GM23338 (cell line): ENCODE measurements at regions not wholly inside any gene's neighbourhood (a gene's known extent, or its start where the extent isn't known, plus 50 kb on each side); places are given as distances from the start of the nearest gene placed in this dataset.

Experiments used
- ATAC-seq: fragments of 200-7000 bp; cut with Tn5 transposase; 3 replicates; pipeline ENCODE4 v1.9.1; 2020
- DNase-seq: peaks from one replicate; pipeline ENCODE4 v3.0.0-alpha.2; 2015; ENCODE audit warnings: low spot score
- H2AFZ ChIP-seq: fragments of 200-600 bp; sonication (generic); 2 replicates; pipeline ENCODE4 v1.8.0; 2016; ENCODE audit warnings: antibody characterized with exemption, mild to moderate bottlenecking, moderate library complexity
- H3F3A ChIP-seq: fragments of 200-600 bp; sonication (generic); replicated peaks from 2 replicates; pipeline ENCODE4 v1.8.0; 2017; ENCODE audit warnings: antibody characterized with exemption, mixed run types, low read depth
- H3K27ac ChIP-seq: fragments of 200-600 bp; sonication (generic); 2 replicates; pipeline ENCODE4 v1.6.1; 2016; ENCODE audit warnings: low read depth
- H3K27me3 ChIP-seq: fragments of 200-600 bp; sonication (generic); 2 replicates; pipeline ENCODE4 v1.8.0; 2016; ENCODE audit warnings: mild to moderate bottlenecking, mixed run types, moderate library complexity; ENCODE audit not compliant: insufficient read depth
- H3K36me3 ChIP-seq: fragments of 200-600 bp; sonication (generic); 2 replicates; pipeline ENCODE4 v1.8.0; 2016; ENCODE audit warnings: mild to moderate bottlenecking; ENCODE audit not compliant: insufficient read depth
- H3K4me1 ChIP-seq: fragments of 200-600 bp; sonication (generic); 2 replicates; pipeline ENCODE4 v1.8.0; 2016; ENCODE audit warnings: mild to moderate bottlenecking, moderate library complexity; ENCODE audit not compliant: insufficient read depth
- H3K4me2 ChIP-seq: fragments of 200-600 bp; sonication (generic); 2 replicates; pipeline ENCODE4 v1.7.1; 2017; ENCODE audit warnings: mixed run types
- H3K4me3 ChIP-seq: fragments of 200-600 bp; sonication (generic); 2 replicates; pipeline ENCODE4 v1.6.1; 2016; ENCODE audit warnings: mixed run types
- H3K79me2 ChIP-seq: fragments of 200-600 bp; sonication (generic); replicated peaks from 2 replicates; pipeline ENCODE4 v1.8.0; 2017; ENCODE audit warnings: mild to moderate bottlenecking; ENCODE audit not compliant: insufficient read depth
- H3K9me2 ChIP-seq: fragments of 200-600 bp; sonication (generic); 2 replicates; pipeline ENCODE4 v1.8.0; 2017; ENCODE audit not compliant: insufficient read depth
- H4K20me1 ChIP-seq: fragments of 200-600 bp; sonication (generic); replicated peaks from 2 replicates; pipeline ENCODE4 v1.8.0; 2017; ENCODE audit warnings: mild to moderate bottlenecking; ENCODE audit not compliant: insufficient read depth
- H3K27ac Mint-ChIP-seq: 2 replicates; pipeline ENCODE4 v1.8.0; 2020; ENCODE audit warnings: inconsistent platforms, mild to moderate bottlenecking, moderate library complexity, mixed read lengths
- H3K27me3 Mint-ChIP-seq: 3 replicates; pipeline ENCODE4 v1.8.0; 2022; ENCODE audit warnings: low read depth, mild to moderate bottlenecking, moderate library complexity, mixed read lengths, inconsistent platforms; ENCODE audit not compliant: insufficient read depth, poor library complexity
- H3K36me3 Mint-ChIP-seq: 3 replicates; pipeline ENCODE4 v1.8.0; 2021; ENCODE audit warnings: low read depth, mild to moderate bottlenecking, inconsistent platforms, moderate library complexity, mixed read lengths
- H3K4me1 Mint-ChIP-seq: 3 replicates; pipeline ENCODE4 v1.8.0; 2020; ENCODE audit warnings: mild to moderate bottlenecking, inconsistent platforms, mixed read lengths
- H3K4me3 Mint-ChIP-seq: 3 replicates; pipeline ENCODE4 v1.8.0; 2021; ENCODE audit warnings: moderate library complexity, mild to moderate bottlenecking, inconsistent platforms, mixed read lengths
- H3K9me3 Mint-ChIP-seq: 3 replicates; pipeline ENCODE4 v1.8.0; 2020; ENCODE audit warnings: moderate library complexity, mild to moderate bottlenecking, inconsistent platforms, mixed read lengths
- CREB1 ChIP-seq: fragments of 250-450 bp; sonication (Bioruptor Pico); IDR thresholded peaks from 2 replicates; pipeline ENCODE4 v1.5.0; 2020; ENCODE audit warnings: low read depth, mild to moderate bottlenecking, moderate library complexity
- CTCF ChIP-seq, 2 experiments: fragments of 200-600 bp in 1 of 2; sonication (generic) in 1 of 2; conservative IDR thresholded peaks; 2 replicates each; pipeline versions ENCODE4 v1.5.1 to v1.6.1; 2016 to 2017; ENCODE audit warnings: antibody characterized with exemption in 2 of 2, low read depth in 2 of 2, mild to moderate bottlenecking in 2 of 2, moderate library complexity in 1 of 2
- ETS1 ChIP-seq: IDR thresholded peaks from 2 replicates; pipeline ENCODE4 v1.6.1; 2016; ENCODE audit warnings: antibody characterized with exemption
- EZH2 ChIP-seq: fragments of 200-600 bp; sonication (generic); IDR thresholded peaks from one replicate; pipeline ENCODE4 v1.8.0; 2017; ENCODE audit warnings: antibody characterized with exemption, mild to moderate bottlenecking, low read depth; ENCODE audit not compliant: unreplicated experiment
- EZH2phosphoT487 ChIP-seq: fragments of 200-600 bp; sonication (generic); IDR thresholded peaks from one replicate; pipeline ENCODE4 v1.8.1; 2018; ENCODE audit warnings: antibody characterized with exemption; ENCODE audit not compliant: unreplicated experiment
- JUNB ChIP-seq: IDR thresholded peaks from one replicate; pipeline ENCODE4 v1.6.1; 2016; ENCODE audit warnings: antibody characterized with exemption; ENCODE audit not compliant: unreplicated experiment
- NANOG ChIP-seq: IDR thresholded peaks from 2 replicates; pipeline ENCODE4 v1.6.1; 2016; ENCODE audit warnings: antibody characterized with exemption, borderline replicate concordance
- POLR2AphosphoS5 ChIP-seq: IDR thresholded peaks from 2 replicates; pipeline ENCODE4 v1.6.1; 2016; ENCODE audit warnings: antibody characterized with exemption, low read depth
- REST ChIP-seq: IDR thresholded peaks from one replicate; pipeline ENCODE4 v1.6.1; 2018; ENCODE audit warnings: antibody characterized with exemption; ENCODE audit not compliant: unreplicated experiment
- STAT1 ChIP-seq: IDR thresholded peaks from one replicate; pipeline ENCODE4 v1.6.1; 2016; ENCODE audit warnings: antibody characterized with exemption; ENCODE audit not compliant: unreplicated experiment
- ZNF114 ChIP-seq: fragments of 250-450 bp; sonication (Bioruptor Pico); IDR thresholded peaks from 2 replicates; pipeline ENCODE4 v1.5.0; 2020; ENCODE audit warnings: mild to moderate bottlenecking, moderate library complexity
- ZNF331 ChIP-seq: fragments of 250-450 bp; sonication (Bioruptor Pico); IDR thresholded peaks from 2 replicates; pipeline ENCODE4 v1.5.0; 2020; ENCODE audit warnings: low read depth, mild to moderate bottlenecking, moderate library complexity
- ZNF462 ChIP-seq: fragments of 250-450 bp; sonication (Bioruptor Pico); IDR thresholded peaks from 2 replicates; pipeline ENCODE4 v1.5.0; 2020; ENCODE audit warnings: mild to moderate bottlenecking, moderate library complexity

GRCh38 chr2:44836174-44836573, 105.3 kb upstream of the SIX3 start:
- Mint-ChIP-seq H3K27me3 (no peaks in the 10 kb centered on the region), H3K27ac (no peak overlapping the region), H3K4me1 (no peaks in the 10 kb centered on the region), H3K4me3 (no peak overlapping the region), H3K36me3 (no peaks in the 10 kb centered on the region), H3K9me3 (no peaks in the 10 kb centered on the region)
- TF ChIP-seq NANOG (no peak), ETS1 (no peak), ZNF114 (no peak), EZH2phosphoT487 (no peak), POLR2AphosphoS5 (no peak), ZNF462 (CRISPR knock-in tag) (no peak), ZNF331 (CRISPR knock-in tag) (no peak), CTCF (conservative IDR thresholded peaks at IDR 0.05; ENCODE audit: low read depth in 2 of 2) (no peak), STAT1 (no peak), EZH2 (no peak), CREB1 (no peak), JUNB (no peak), REST (no peak)
- Histone ChIP-seq H4K20me1 (no peaks in the 10 kb centered on the region), H3K4me3 (no peak overlapping the region), H3K27me3 (no peaks in the 10 kb centered on the region), H3K9me2 (peaks cover 6% of the 10 kb centered on the region), H3K4me2 (no peak overlapping the region), H3K79me2 (no peaks in the 10 kb centered on the region), H3K36me3 (no peaks in the 10 kb centered on the region), H3F3A (no peaks in the 10 kb centered on the region), H2AFZ (no peak overlapping the region), H3K27ac (no peak overlapping the region), H3K4me1 (no peaks in the 10 kb centered on the region)
- ATAC-seq (no peak), DNase-seq (no peak)
